HCT116 (cell line): ENCODE measurements at regions not wholly inside any gene's neighbourhood (a gene's known extent, or its start where the extent isn't known, plus 50 kb on each side); places are given as distances from the start of the nearest gene placed in this dataset.

Experiments used
- CEBPB ChIP-seq: IDR thresholded peaks from 2 replicates; pipeline ENCODE4 v1.6.1; 2012; ENCODE audit warnings: low read depth
- CTCF ChIP-seq, 3 experiments: fragments of 200-600 bp in 1 of 3; sonication (generic) in 1 of 3; IDR thresholded peaks in 2 of 3; conservative IDR thresholded peaks in 1 of 3; 2 replicates each; pipeline ENCODE4 v1.5.1; 2012 to 2017; ENCODE audit warnings: low read depth in 2 of 3, low read length in 2 of 3, antibody characterized with exemption in 1 of 3, borderline replicate concordance in 1 of 3, control low read depth in 1 of 3, mild to moderate bottlenecking in 1 of 3, mixed read lengths in 1 of 3, mixed run types in 1 of 3, moderate library complexity in 1 of 3; ENCODE audit not compliant: insufficient read depth in 1 of 3
- EZH2 ChIP-seq: fragments of 200-600 bp; sonication (generic); IDR thresholded peaks from 2 replicates; pipeline ENCODE4 v1.6.1; 2017; ENCODE audit warnings: antibody characterized with exemption, mixed run types
- EZH2phosphoT487 ChIP-seq: fragments of 200-600 bp; IDR thresholded peaks from 2 replicates; pipeline ENCODE4 v1.6.1; 2018; ENCODE audit warnings: antibody characterized with exemption, borderline replicate concordance
- FOSL1 ChIP-seq: IDR thresholded peaks from 2 replicates; pipeline ENCODE4 v1.6.1; 2012; ENCODE audit warnings: low read depth
- JUND ChIP-seq: IDR thresholded peaks from 2 replicates; pipeline ENCODE4 v1.6.1; 2012
- MAX ChIP-seq: IDR thresholded peaks from 2 replicates; pipeline ENCODE4 v1.6.1; 2012
- POLR2A ChIP-seq: IDR thresholded peaks from 2 replicates; pipeline ENCODE4 v1.7.0; 2011; ENCODE audit warnings: borderline replicate concordance; ENCODE audit not compliant: insufficient read depth, insufficient read length; ENCODE audit errors: extremely low read depth
- RAD21 ChIP-seq: IDR thresholded peaks from 2 replicates; pipeline ENCODE4 v1.6.1; 2012; ENCODE audit warnings: low read depth, mild to moderate bottlenecking
- REST ChIP-seq: IDR thresholded peaks from 2 replicates; pipeline ENCODE4 v1.6.1; 2012; ENCODE audit warnings: low read depth
- SIN3A ChIP-seq: IDR thresholded peaks from 2 replicates; pipeline ENCODE4 v1.6.1; 2012; ENCODE audit warnings: low read depth
- YY1 ChIP-seq: IDR thresholded peaks from 2 replicates; pipeline ENCODE4 v1.6.1; 2011; ENCODE audit warnings: low read length, low read depth, moderate library complexity, mild to moderate bottlenecking; ENCODE audit not compliant: insufficient replicate concordance; ENCODE audit errors: extremely low read depth
- ZNF274 ChIP-seq: fragments of 200-500 bp; sonication (Bioruptor generic); IDR thresholded peaks from 2 replicates; pipeline ENCODE4 v1.6.1; 2014; ENCODE audit warnings: mild to moderate bottlenecking, low read depth, low read length, inconsistent platforms

GRCh38 chrX:151830911-151831310 is 81.8 kb upstream of the MAGEA4 start:
- TF ChIP-seq EZH2phosphoT487 = no peak
- no peak for TF ChIP-seq ZNF274
- TF ChIP-seq CEBPB = no peak
- TF ChIP-seq POLR2A = no peak
- TF ChIP-seq CTCF (IDR thresholded peaks at IDR 0.05 in 2 of 3, conservative IDR thresholded peaks at IDR 0.05 in 1 of 3; ENCODE audit: borderline replicate concordance in 1 of 3, insufficient read depth in 1 of 3, low read depth in 2 of 3, low read length in 2 of 3) = no peak
- no peak for TF ChIP-seq RAD21
- no peak for TF ChIP-seq MAX
- no peak for TF ChIP-seq REST
- TF ChIP-seq SIN3A = no peak
- no peak for TF ChIP-seq JUND
- TF ChIP-seq EZH2 = no peak
- TF ChIP-seq YY1 = no peak
- TF ChIP-seq FOSL1 = no peak
